Caco-2 (cell line): ENCODE measurements at regions not wholly inside any gene's neighbourhood (a gene's known extent, or its start where the extent isn't known, plus 50 kb on each side); places are given as distances from the start of the nearest gene placed in this dataset.

Source experiments
- BruUV-seq: library from RNA; stranded (reverse); fragments of 400-500 nt; replicated peaks from 2 replicates; lab custom pipeline; 2021; lab: Mats Ljungman, UMichigan
- CTCF ChIA-PET: fragments of 300-600 bp; sonication (Branson Sonifier 250); formaldehyde crosslinking; loops from one replicate; lab custom pipeline; 2022; ENCODE audit warnings: antibody characterized with exemption; lab: Charles Lee
- POLR2A ChIA-PET: fragments of 300-600 bp; sonication (Branson Sonifier 250); formaldehyde crosslinking; loops from one replicate; lab custom pipeline; 2022; ENCODE audit warnings: antibody characterized with exemption; lab: Charles Lee
- DNase-seq, 2 experiments: peaks; one replicate each; pipeline versions ENCODE4 v3.0.0 to v3.0.0-alpha.2; 2020 to 2022
- H3K27me3 ChIP-seq: replicated peaks from 2 replicates; pipeline ENCODE4 v1.6.0; 2011; ENCODE audit warnings: low read length; ENCODE audit not compliant: control insufficient read depth, insufficient read depth
- H3K36me3 ChIP-seq: 2 replicates; pipeline ENCODE4 v1.5.1; 2011; ENCODE audit warnings: low read length; ENCODE audit not compliant: control insufficient read depth, insufficient read depth
- H3K4me1 ChIP-seq: fragments of 250-450 bp; sonication (Bioruptor Pico); 2 replicates; pipeline ENCODE4 v1.5.1; 2020; ENCODE audit warnings: mild to moderate bottlenecking
- H3K4me3 ChIP-seq: 2 replicates; pipeline ENCODE4 v1.5.1; 2011; ENCODE audit warnings: low read depth, mild to moderate bottlenecking, control low read depth, low read length
- H3K9me3 ChIP-seq: fragments of 250-450 bp; sonication (Bioruptor Pico); 2 replicates; pipeline ENCODE4 v1.5.1; 2020; ENCODE audit warnings: mild to moderate bottlenecking, moderate library complexity
- H3K27ac Mint-ChIP-seq: one replicate; pipeline ENCODE4 v1.8.0; 2022; ENCODE audit warnings: mixed read lengths; ENCODE audit not compliant: unreplicated experiment
- H3K27me3 Mint-ChIP-seq: one replicate; pipeline ENCODE4 v1.8.0; 2022; ENCODE audit warnings: mixed read lengths; ENCODE audit not compliant: insufficient read depth, unreplicated experiment
- H3K36me3 Mint-ChIP-seq: one replicate; pipeline ENCODE4 v1.8.0; 2022; ENCODE audit warnings: mild to moderate bottlenecking, mixed read lengths; ENCODE audit not compliant: insufficient read depth, unreplicated experiment
- H3K4me1 Mint-ChIP-seq: one replicate; pipeline ENCODE4 v1.8.0; 2022; ENCODE audit warnings: low read depth, mixed read lengths; ENCODE audit not compliant: unreplicated experiment
- H3K4me3 Mint-ChIP-seq: one replicate; pipeline ENCODE4 v1.8.0; 2022; ENCODE audit warnings: mild to moderate bottlenecking, moderate library complexity, mixed read lengths; ENCODE audit not compliant: unreplicated experiment
- H3K9me3 Mint-ChIP-seq: one replicate; pipeline ENCODE4 v1.8.0; 2022; ENCODE audit warnings: mixed read lengths; ENCODE audit not compliant: unreplicated experiment
- CTCF ChIP-seq, 2 experiments: fragments of 200-600 bp in 1 of 2; IDR thresholded peaks; 1 replicate in 1 of 2; 2 replicates in 1 of 2; pipeline versions ENCODE4 v1.5.1 to v1.8.0; 2011 to 2022; ENCODE audit warnings: antibody characterized with exemption in 1 of 2, control low read depth in 1 of 2, inconsistent platforms in 1 of 2, low read depth in 1 of 2, low read length in 1 of 2, mild to moderate bottlenecking in 1 of 2, moderate library complexity in 1 of 2; ENCODE audit not compliant: insufficient read depth in 1 of 2, severe bottlenecking in 1 of 2, unreplicated experiment in 1 of 2
- intact Hi-C: fragments of 100-400 bp; cut with micrococcal nuclease; formaldehyde crosslinking; loops from one replicate; pipeline ENCODE4 v1.10.0; 2022; ENCODE audit not compliant: unreplicated experiment

- CTCF ChIA-PET: no interaction called here
- no peaks in the 10 kb centered on the region for H3K27me3 ChIP-seq
- POLR2A ChIA-PET: no interaction called here
- H3K36me3 ChIP-seq: no peaks in the 10 kb centered on the region
- Mint-ChIP-seq H3K27me3 (peaks cover 3% of the 10 kb centered on the region), H3K36me3 (no peaks in the 10 kb centered on the region), H3K27ac (no peak overlapping the region), H3K4me3 (no peak overlapping the region), H3K4me1 (no peaks in the 10 kb centered on the region), H3K9me3 (no peaks in the 10 kb centered on the region)
- BruUV-seq: no TSS peak
- H3K9me3 ChIP-seq: no peaks in the 10 kb centered on the region
- intact Hi-C loops: no loop called here
- DNase-seq: no peak
- H3K4me1 ChIP-seq: no peaks in the 10 kb centered on the region
- H3K4me3 ChIP-seq: no peak overlapping the region
- TF ChIP-seq CTCF (IDR thresholded peaks at IDR 0.05; ENCODE audit: insufficient read depth in 1 of 2, low read depth in 1 of 2, low read length in 1 of 2, severe bottlenecking in 1 of 2, unreplicated experiment in 1 of 2): no peak
These were observed 384.9 kb upstream of the SPTLC3 start for GRCh38 chr20:12623870-12624269.

GRCh38 chr20:12627485-12627884 lies 381.3 kb upstream of the SPTLC3 start:
- Mint-ChIP-seq H3K36me3 (no peaks in the 10 kb centered on the region), H3K27me3 (no peaks in the 10 kb centered on the region), H3K9me3 (no peaks in the 10 kb centered on the region), H3K27ac (no peak overlapping the region), H3K4me3 (no peak overlapping the region), H3K4me1 (no peaks in the 10 kb centered on the region)
- H3K9me3 ChIP-seq: no peaks in the 10 kb centered on the region
- H3K4me1 ChIP-seq: no peaks in the 10 kb centered on the region
- H3K27me3 ChIP-seq: no peaks in the 10 kb centered on the region; the same call in 1 of the 2 replicates
- POLR2A ChIA-PET: no interaction called here
- BruUV-seq: no TSS peak
- intact Hi-C loops: no loop called here
- H3K36me3 ChIP-seq: no peaks in the 10 kb centered on the region
- DNase-seq: no peak
- CTCF ChIA-PET: no interaction called here
- no peak overlapping the region for H3K4me3 ChIP-seq
- no peak for TF ChIP-seq CTCF (IDR thresholded peaks at IDR 0.05; ENCODE audit: insufficient read depth in 1 of 2, low read depth in 1 of 2, low read length in 1 of 2, severe bottlenecking in 1 of 2, unreplicated experiment in 1 of 2)

- no peak overlapping the region for H3K4me3 Mint-ChIP-seq
- H3K36me3 ChIP-seq: no peaks in the 10 kb centered on the region
- intact Hi-C loops: no loop called here
- no peaks in the 10 kb centered on the region for H3K9me3 Mint-ChIP-seq
- peaks cover 6% of the 10 kb centered on the region for H3K27me3 Mint-ChIP-seq
- no peaks in the 10 kb centered on the region for H3K36me3 Mint-ChIP-seq
- TF ChIP-seq CTCF (IDR thresholded peaks at IDR 0.05; ENCODE audit: insufficient read depth in 1 of 2, low read depth in 1 of 2, low read length in 1 of 2, severe bottlenecking in 1 of 2, unreplicated experiment in 1 of 2): no peak
- H3K4me1 Mint-ChIP-seq: no peaks in the 10 kb centered on the region
- H3K27ac Mint-ChIP-seq: no peak overlapping the region
- POLR2A ChIA-PET: interaction anchor here (0.6 kb wide), 1 partner anchor 1578 kb away, joined by 4 read pairs; no protein-coding TSS in a partner anchor
- no peaks in the 10 kb centered on the region for H3K4me1 ChIP-seq
- no peak overlapping the region for H3K4me3 ChIP-seq
- BruUV-seq: no TSS peak
- no peaks in the 10 kb centered on the region for H3K27me3 ChIP-seq
- DNase-seq: no peak
- CTCF ChIA-PET: no interaction called here
- H3K9me3 ChIP-seq: no peaks in the 10 kb centered on the region
These were observed 370.0 kb upstream of the SPTLC3 start for GRCh38 chr20:12638633-12639312.
